GM12872 (cell line): ENCODE measurements at regions not wholly inside any gene's neighbourhood (a gene's known extent, or its start where the extent isn't known, plus 50 kb on each side); places are given as distances from the start of the nearest gene placed in this dataset.

Experiments
- TF ChIP-seq, protein P1 (sequence below): IDR thresholded peaks from 3 replicates; pipeline ENCODE4 v1.5.1; 2011; ENCODE audit warnings: low read depth, mild to moderate bottlenecking, low read length, moderate library complexity; ENCODE audit not compliant: insufficient read depth

DNA sequence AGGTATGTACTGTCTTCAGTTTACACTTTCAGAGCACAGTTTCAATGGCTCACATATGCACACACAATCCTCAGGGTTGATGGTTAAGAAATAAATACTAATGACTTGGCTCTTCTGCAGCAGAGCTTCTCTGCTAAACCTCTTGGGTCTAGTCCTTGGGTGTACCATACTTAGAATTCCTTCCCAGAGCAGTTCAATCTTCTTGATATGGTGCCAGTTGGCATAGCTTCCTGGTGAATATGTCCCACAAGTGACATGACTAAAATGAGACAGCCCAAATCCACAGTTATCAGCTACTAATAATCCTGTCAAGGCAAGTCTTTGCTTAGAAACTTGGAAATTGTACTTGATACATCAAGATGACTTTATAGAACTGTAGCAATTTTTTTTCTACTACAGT is 654.4 kb downstream of the IQCM start:
- TF ChIP-seq, protein P1, sequence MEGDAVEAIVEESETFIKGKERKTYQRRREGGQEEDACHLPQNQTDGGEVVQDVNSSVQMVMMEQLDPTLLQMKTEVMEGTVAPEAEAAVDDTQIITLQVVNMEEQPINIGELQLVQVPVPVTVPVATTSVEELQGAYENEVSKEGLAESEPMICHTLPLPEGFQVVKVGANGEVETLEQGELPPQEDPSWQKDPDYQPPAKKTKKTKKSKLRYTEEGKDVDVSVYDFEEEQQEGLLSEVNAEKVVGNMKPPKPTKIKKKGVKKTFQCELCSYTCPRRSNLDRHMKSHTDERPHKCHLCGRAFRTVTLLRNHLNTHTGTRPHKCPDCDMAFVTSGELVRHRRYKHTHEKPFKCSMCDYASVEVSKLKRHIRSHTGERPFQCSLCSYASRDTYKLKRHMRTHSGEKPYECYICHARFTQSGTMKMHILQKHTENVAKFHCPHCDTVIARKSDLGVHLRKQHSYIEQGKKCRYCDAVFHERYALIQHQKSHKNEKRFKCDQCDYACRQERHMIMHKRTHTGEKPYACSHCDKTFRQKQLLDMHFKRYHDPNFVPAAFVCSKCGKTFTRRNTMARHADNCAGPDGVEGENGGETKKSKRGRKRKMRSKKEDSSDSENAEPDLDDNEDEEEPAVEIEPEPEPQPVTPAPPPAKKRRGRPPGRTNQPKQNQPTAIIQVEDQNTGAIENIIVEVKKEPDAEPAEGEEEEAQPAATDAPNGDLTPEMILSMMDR, result no peak

DNA sequence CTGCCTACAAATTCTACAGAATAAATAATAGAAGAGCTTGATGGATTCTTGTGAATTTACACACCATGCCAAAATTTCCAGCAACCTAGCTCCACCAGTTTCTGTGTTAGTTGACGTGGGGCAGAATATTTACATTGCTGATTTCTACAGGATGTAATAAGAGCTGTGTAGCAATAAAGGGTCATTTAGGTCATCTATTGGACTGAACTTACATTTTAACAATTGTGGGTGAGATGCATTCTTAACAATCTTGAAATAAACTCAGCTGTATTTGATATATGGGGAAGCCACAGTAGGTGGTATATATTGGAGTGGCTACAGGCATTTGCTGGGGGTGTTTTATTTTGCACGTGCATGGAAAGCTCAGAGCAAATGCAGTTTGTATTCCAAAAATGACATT is 655.3 kb downstream of the IQCM start:
- TF ChIP-seq, protein P1, result no peak

DNA sequence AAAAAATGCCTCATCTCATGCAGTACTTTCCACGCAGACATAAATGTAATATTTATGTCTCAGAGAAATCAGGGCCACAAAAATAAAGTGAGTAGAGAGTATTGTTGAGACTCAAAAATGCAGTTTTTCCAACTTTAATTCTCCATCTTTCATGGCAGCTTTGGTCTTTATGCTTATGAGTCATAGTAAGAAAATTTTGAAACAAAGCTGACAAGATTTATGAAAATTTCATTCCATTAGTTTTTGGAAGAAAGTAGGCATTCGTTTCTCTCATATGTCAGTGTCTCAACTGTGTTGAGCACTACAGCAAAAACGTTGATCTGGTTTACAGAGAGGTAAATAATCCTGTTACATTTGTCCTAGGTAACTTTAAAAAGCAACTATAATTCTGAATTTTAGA is 656.8 kb downstream of the IQCM start:
- TF ChIP-seq, protein P1, result no peak

DNA sequence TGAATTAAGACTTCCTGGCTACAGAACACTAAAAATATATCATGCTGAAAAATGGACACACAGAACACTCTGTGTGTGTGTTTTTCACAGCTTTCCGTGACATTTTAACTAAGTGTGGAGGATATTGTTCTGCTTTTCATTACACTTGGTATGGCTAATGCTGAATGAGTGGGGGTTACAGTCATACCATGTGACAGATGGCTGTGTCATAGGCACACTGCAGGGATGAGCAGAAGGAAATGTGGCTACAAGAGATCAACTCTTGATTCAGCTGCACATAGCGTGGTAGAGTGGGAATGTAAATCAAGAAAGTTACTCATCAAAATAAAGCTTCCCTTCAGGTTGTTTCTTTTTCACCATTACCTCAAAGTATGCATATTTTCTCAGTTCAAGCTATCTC is 669.8 kb downstream of the IQCM start:
- TF ChIP-seq, protein P1, result no peak

- TF ChIP-seq, protein P1, result no peak
These were observed 671.6 kb downstream of the IQCM start for GRCh38 chr4:149144060-149144459.

DNA sequence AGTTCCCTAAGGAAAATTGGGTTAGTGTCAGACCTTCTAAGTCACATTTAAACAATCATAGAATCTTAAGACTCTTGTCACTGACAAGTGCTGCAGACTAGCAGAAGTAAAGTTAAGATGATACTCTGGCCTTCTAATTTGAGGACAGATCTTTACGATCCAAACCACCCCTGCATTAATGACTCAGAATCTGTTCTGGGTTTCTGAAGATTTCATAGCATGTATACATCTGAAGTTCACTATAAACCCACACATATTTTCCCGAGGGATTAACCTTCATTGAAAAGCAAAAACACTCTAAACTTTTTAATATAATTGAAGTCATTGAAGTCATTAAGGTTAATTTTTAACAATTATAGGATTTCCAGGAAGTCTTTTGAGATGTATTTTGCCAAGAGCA is 674.3 kb downstream of the IQCM start:
- TF ChIP-seq, protein P1, result no peak

- TF ChIP-seq, protein P1, result no peak
These were observed 674.8 kb downstream of the IQCM start for GRCh38 chr4:149140841-149141240.
